ENCODE measurements at regions not wholly inside any gene's neighbourhood (a gene's known extent, or its start where the extent isn't known, plus 50 kb on each side); places are given as distances from the start of the nearest gene placed in this dataset.
"Not testable (repeated sequence)": the region's sequence is repeated elsewhere in the genome, so short reads cannot be mapped to it uniquely, and the experiment has no call there.

DNA sequence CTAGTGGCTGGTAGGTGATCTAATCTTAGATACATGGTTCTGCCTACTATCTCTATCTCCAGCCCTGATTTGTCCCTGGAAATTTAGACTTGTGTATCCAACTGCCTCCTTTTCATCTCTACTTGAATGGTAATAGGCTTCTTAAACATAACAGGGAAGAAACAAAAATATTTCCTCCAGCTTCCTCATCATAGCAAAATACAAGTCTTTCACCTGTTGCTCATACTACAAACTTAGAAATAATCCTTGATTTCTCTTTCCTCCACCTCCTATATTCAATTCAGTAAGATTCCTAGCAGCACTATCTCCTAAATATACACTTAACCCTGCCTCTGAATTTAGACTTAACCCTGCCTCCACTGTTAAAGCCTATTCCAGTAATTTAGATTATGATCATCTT, 373.3 kb upstream of the ACTRT1 start:
- Histone ChIP-seq H3K4me1 (replicated peaks in 1 of 2) (no peaks in the 10 kb centered on the region), H3K27ac (no peak overlapping the region), H3K4me3 (no peak overlapping the region)
- ATAC-seq (replicated peaks in 6 of 8) = no peak
- in situ Hi-C loops (cut with MboI; ENCODE audit: low pct_unique_long_range_greater_than_20kb in 2 of 9, low sequenced_read_pairs in 9 of 9, unreplicated experiment in 9 of 9) = no loop called here

DNA sequence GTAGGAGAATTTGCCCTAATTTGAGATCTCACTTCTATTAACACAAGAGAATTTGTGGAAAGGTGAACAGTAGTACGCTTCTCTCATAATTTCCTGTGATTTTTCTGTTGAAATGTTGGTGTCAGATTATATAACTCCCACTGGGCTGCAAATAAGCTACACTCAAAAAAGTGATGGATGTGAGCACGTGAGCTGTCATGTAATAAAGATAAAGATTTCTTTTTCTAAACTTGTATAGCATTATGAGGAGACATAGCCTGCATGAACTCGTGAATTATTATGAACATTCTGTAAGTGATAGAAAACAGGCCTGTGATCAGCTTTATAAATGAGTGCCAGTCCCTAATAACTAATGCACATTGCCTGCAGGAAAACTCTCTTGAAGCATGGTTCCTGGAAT, 356.6 kb upstream of the ACTRT1 start:
- no peak overlapping the region for H3K27ac ChIP-seq
- in situ Hi-C loops (cut with MboI; ENCODE audit: low pct_unique_long_range_greater_than_20kb in 2 of 9, low sequenced_read_pairs in 9 of 9, unreplicated experiment in 9 of 9) = no loop called here
- 0 to 100% (median 48%) methylated on average over 1 to 3 of the region's 3 CpGs; no CpG with 5 or more reads in 3 of the 10 experiments for WGBS, 10 experiments
- no peak overlapping the region for H3K4me3 ChIP-seq
- ATAC-seq (replicated peaks in 6 of 8) = no peak
- no peaks in the 10 kb centered on the region for H3K4me1 ChIP-seq (replicated peaks in 1 of 2)

DNA sequence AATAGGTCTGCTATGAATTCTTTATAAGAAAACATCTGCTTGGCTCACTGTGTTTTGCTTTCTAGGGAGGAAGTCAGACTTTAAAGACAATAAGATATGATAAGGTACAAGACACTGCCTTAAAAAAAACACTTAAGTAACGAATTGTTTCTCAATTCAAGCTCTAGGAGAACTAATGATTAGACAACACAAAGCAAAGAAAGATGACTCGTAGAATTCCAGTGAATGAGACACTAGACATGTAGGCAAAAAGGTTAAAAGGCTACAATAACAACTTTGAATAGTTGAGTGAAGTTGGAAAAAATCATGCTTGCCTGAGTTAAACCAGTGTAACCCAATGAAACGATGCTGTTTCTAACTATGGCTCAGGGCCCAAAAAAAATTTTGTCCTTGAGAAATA, 344.4 kb upstream of the ACTRT1 start:
- Histone ChIP-seq H3K4me1 (replicated peaks in 1 of 2) (no peaks in the 10 kb centered on the region), H3K27ac (no peak overlapping the region), H3K4me3 (no peak overlapping the region)
- ATAC-seq (replicated peaks in 6 of 8) = no peak
- 0 to 60% (median 34%) methylated on average over 1 to 3 of the region's 3 CpGs; no CpG with 5 or more reads in 2 of the 10 experiments for WGBS, 10 experiments
- in situ Hi-C loops (cut with MboI; ENCODE audit: low pct_unique_long_range_greater_than_20kb in 2 of 9, low sequenced_read_pairs in 9 of 9, unreplicated experiment in 9 of 9) = no loop called here

DNA sequence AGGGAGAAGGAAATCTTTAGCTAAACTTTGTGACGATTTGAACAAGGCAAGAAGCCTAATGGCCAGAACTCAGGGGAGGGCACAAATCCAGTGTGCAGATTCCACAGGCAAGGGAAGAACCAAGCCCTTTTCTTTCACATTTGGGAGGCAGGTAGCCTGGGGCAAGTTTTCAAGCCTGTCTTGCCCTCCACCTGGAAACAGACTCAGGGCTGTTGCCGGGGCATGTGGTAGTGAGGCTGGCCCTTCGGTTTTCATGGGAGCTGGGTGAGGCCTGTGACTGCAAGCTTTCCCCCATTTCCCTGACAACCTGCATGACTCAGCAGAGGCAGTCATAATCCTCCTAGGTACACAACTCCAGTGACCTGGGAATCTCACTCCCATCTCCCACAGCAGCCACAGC, 331.6 kb upstream of the ACTRT1 start:
- H3K4me1 ChIP-seq (replicated peaks in 1 of 2); in situ Hi-C loops (cut with MboI; ENCODE audit: low pct_unique_long_range_greater_than_20kb in 2 of 9, low sequenced_read_pairs in 9 of 9, unreplicated experiment in 9 of 9); ATAC-seq (replicated peaks in 6 of 8); H3K27ac ChIP-seq; H3K4me3 ChIP-seq: not testable (repeated sequence)
- WGBS, 10 experiments = 0 to 41% (median 40%) methylated on average over 1 to 3 of the region's 3 CpGs; no CpG with 5 or more reads in 7 of the 10 experiments

DNA sequence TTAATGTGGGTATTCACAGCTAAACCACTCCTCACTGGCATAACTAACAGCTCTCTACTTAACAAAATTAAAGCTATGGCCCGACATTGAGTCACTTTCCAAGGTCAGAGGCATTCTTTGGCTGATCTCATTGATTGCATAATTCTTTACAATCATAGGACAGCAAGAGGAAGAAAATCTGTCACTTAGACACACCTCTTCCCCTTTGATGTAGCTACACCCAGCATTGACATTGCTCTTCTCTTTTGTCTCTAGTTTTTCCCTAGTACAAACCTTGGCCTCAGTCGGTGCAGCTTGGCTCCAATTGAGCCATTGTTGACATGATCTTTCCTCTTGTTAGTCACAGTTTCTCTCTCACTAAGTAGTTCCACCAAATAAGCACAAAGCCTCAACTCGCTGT, 313.3 kb upstream of the ACTRT1 start:
- in situ Hi-C loops (cut with MboI; ENCODE audit: low pct_unique_long_range_greater_than_20kb in 2 of 9, low sequenced_read_pairs in 9 of 9, unreplicated experiment in 9 of 9) = no loop called here
- H3K4me1 ChIP-seq (replicated peaks in 1 of 2) = no peaks in the 10 kb centered on the region
- 0 to 100% (median 47%) methylated on average over 1 to 2 of the region's 3 CpGs; no CpG with 5 or more reads in 5 of the 10 experiments for WGBS, 10 experiments

DNA sequence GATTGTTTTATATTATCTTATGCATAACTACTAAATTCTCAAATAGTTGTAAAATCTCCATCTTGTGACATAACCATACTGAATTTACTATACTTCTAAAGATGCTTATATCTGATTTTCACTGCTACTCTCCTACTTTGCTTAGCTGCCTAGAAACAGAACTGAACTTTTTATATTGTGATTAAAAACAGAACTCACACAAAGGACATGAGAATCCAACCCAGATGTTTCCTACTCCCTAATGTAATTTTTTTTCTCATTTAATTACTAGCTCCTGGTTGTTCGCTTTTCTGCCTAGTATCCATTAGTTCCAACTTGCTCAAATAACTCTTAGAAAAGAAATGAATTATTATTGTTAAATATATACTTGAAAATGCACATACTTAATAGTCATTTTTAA, 283.5 kb upstream of the ACTRT1 start:
- 0 to 100% (median 76%) methylated on average over 1 of the region's 1 CpG; no CpG with 5 or more reads in 2 of the 10 experiments for whole genome bisulfite sequencing, 10 experiments
- no peaks in the 10 kb centered on the region for H3K4me1 ChIP-seq (replicated peaks in 1 of 2)
- no peak for ATAC-seq (replicated peaks in 6 of 8)
- H3K4me3 ChIP-seq = no peak overlapping the region
- H3K27ac ChIP-seq = no peak overlapping the region
- in situ Hi-C loops (cut with MboI; ENCODE audit: low pct_unique_long_range_greater_than_20kb in 2 of 9, low sequenced_read_pairs in 9 of 9, unreplicated experiment in 9 of 9) = no loop called here

More for the DNA sequence above, 313.3 kb upstream of the ACTRT1 start:
- Histone ChIP-seq H3K27ac (no peak overlapping the region), H3K4me3 (no peak overlapping the region)
- peak in 1 of 8 experiments; percentile 58 for ATAC-seq (replicated peaks in 6 of 8)

DNA sequence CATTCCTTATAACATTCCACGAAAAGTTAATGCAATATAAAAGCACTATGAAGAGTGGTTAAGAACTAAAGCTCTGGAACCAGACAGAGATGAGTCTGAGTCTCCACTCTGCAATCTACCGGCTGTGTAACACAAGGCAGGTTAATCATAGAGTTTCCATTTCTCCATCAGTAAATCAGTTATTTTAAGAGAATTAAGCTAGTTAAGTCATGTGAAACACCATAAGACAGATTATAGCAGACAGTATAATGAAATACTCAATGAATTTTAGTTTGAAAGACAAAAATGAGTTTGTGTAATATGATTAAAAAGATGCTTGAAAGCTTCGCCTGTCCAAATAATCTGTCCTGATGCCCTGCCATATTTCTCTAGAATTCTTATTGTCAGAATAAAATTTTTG, 282.6 kb upstream of the ACTRT1 start:
- Histone ChIP-seq H3K4me1 (replicated peaks in 1 of 2) (no peaks in the 10 kb centered on the region), H3K4me3 (no peak overlapping the region), H3K27ac (no peak overlapping the region)
- in situ Hi-C loops (cut with MboI; ENCODE audit: low pct_unique_long_range_greater_than_20kb in 2 of 9, low sequenced_read_pairs in 9 of 9, unreplicated experiment in 9 of 9) = no loop called here
- 0 to 100% (median 60%) methylated on average over 1 to 3 of the region's 3 CpGs; no CpG with 5 or more reads in 3 of the 10 experiments for WGBS, 10 experiments
- no peak for ATAC-seq (replicated peaks in 6 of 8)

DNA sequence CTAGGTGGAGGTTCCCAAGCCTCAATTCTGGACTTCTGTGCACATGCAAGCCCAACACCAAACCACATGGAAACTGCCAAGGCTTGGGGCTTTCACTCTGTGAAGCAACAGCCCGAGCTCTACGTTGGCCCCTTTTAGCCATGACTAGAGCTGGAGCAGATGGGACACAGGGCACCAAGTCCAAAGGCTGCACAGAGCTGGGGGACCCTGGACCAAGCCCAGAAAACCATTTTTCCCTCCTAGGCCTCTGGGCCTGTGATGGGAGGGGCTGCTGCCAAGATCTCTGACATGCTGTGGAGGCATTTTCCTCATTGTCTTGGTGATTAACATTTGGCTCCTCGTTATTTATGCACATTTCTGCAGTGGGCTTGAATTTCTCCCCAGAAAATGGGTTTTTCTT, 258.7 kb upstream of the ACTRT1 start:
- in situ Hi-C loops (cut with MboI; ENCODE audit: low pct_unique_long_range_greater_than_20kb in 2 of 9, low sequenced_read_pairs in 9 of 9, unreplicated experiment in 9 of 9) = no loop called here
- no peak overlapping the region for H3K27ac ChIP-seq
- WGBS, 10 experiments = 17 to 80% (median 55%) methylated on average over 1 to 2 of the region's 3 CpGs; no CpG with 5 or more reads in 6 of the 10 experiments
- H3K4me1 ChIP-seq (replicated peaks in 1 of 2) = no peaks in the 10 kb centered on the region
- no peak for ATAC-seq (replicated peaks in 6 of 8)
- H3K4me3 ChIP-seq = no peak overlapping the region

DNA sequence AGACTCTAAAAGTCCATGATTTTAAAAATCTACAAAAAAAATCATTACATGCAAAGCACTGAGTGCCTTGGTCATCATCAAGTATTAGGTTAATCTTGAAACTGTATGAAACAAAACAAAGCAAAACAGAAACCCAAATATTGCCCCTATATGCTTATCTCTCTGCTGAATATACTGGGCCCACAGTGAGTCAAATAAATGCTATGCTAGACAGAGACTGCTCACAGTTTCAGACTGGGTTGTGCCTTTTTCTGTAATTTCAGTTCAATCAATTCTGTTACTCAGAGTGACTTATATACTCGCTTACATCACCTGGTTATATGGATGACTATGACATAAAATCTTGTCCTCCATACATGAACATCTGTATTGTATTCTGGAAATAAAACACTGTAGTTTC, 257.1 kb upstream of the ACTRT1 start:
- WGBS, 10 experiments = 0 to 40% (median 29%) methylated on average over 1 of the region's 1 CpG; no CpG with 5 or more reads in 7 of the 10 experiments
- ATAC-seq (replicated peaks in 6 of 8) = no peak
- in situ Hi-C loops (cut with MboI; ENCODE audit: low pct_unique_long_range_greater_than_20kb in 2 of 9, low sequenced_read_pairs in 9 of 9, unreplicated experiment in 9 of 9) = no loop called here
- Histone ChIP-seq H3K4me3 (no peak overlapping the region), H3K27ac (no peak overlapping the region), H3K4me1 (replicated peaks in 1 of 2) (no peaks in the 10 kb centered on the region)

DNA sequence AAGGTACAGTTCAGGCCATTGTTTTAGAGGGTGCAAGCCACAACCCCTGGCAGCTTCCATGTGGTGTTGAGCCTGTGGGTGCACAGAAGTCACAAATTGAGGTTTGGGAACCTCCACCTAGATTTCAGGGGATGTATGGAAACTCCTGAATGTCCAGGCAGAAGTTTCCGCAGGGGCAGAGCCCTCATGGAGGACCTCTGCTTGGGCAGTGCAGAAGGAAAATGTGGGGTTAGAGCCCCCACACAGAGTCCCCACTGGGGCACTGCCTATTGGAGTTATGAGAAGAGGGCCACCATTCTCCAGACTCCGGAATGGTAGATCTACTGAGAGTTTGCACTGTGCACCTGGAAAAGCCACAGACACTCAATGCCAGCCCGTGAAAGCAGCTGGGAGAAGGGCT, 242.0 kb upstream of the ACTRT1 start:
- no CpG with 5 or more reads among the region's 3 CpGs for WGBS, 10 experiments
- in situ Hi-C loops (cut with MboI; ENCODE audit: low pct_unique_long_range_greater_than_20kb in 2 of 9, low sequenced_read_pairs in 9 of 9, unreplicated experiment in 9 of 9) = no loop called here

DNA sequence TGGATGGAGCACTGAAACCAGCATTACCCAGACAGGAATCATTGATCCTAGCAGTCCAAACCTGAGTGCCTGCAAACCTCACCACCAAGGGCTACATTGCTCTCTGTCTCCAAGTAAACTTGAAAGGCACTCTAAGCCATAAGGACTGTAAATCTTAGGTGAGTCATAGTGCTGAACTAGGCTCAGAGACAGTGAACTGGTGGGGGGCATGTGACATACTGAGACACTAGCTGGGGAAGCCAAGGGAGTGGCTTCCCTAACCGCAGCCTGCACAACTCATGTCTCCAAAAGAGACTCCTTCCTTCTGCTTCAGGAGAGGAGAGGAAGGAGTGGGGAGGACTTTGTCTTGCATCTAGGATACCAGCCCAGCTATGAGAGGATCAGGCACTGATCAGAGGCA, 235.5 kb upstream of the ACTRT1 start:
- no CpG with 5 or more reads among the region's 1 CpG for WGBS, 10 experiments
- in situ Hi-C loops (cut with MboI; ENCODE audit: low pct_unique_long_range_greater_than_20kb in 2 of 9, low sequenced_read_pairs in 9 of 9, unreplicated experiment in 9 of 9) = no loop called here
- H3K4me1 ChIP-seq (replicated peaks in 1 of 2) = no peaks in the 10 kb centered on the region
- no peak overlapping the region for H3K27ac ChIP-seq
- ATAC-seq (replicated peaks in 6 of 8) = no peak
- H3K4me3 ChIP-seq = no peak overlapping the region

More for the DNA sequence above, 242.0 kb upstream of the ACTRT1 start:
- no peak for ATAC-seq (replicated peaks in 6 of 8)
- Histone ChIP-seq H3K4me3 (no peak overlapping the region), H3K27ac (no peak overlapping the region), H3K4me1 (replicated peaks in 1 of 2) (no peaks in the 10 kb centered on the region)

DNA sequence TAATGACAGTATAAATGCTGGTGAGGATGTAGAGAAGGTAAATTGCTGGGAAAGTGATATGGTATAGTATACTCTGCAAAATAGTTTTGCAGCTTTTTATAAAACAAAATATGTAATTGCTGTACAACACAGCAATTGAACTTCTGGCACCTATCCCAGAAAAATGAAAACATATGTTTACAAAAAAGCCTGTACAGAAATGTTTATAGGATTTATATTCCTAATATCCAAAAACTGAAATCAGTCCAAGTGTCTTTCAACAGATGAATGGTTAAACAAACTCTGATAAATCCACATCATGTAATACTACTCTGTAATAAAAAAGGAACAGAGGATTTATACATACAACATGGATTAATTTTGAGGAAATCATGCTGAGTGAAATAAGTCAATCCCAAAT, 198.4 kb upstream of the ACTRT1 start:
- no peaks in the 10 kb centered on the region for H3K4me1 ChIP-seq (replicated peaks in 1 of 2)
- no peak for ATAC-seq (replicated peaks in 6 of 8)
- no peak overlapping the region for H3K27ac ChIP-seq
- no peak overlapping the region for H3K4me3 ChIP-seq
- in situ Hi-C loops (cut with MboI; ENCODE audit: low pct_unique_long_range_greater_than_20kb in 2 of 9, low sequenced_read_pairs in 9 of 9, unreplicated experiment in 9 of 9) = no loop called here

DNA sequence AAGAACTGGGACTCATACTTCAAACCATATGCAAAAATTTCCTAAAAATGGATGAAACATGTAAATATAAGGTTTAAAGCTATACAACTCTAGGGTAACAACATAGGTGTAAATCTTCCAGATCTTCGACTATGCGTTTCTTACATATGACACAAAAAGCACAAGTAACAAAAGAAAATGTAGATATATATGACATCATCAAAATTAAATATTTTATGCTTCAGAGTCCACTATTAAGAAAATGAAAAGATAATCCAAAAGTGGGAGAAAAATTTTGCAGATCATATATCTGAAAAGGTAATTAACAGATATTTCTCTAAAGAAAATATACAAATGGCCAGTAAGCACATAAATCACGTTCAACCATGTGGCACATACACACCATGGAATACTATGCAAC, 164.2 kb upstream of the ACTRT1 start:
- WGBS, 10 experiments = 4 to 92% (median 53%) methylated on average over 1 to 3 of the region's 3 CpGs; no CpG with 5 or more reads in 3 of the 10 experiments
- Histone ChIP-seq H3K4me1 (replicated peaks in 1 of 2) (no peaks in the 10 kb centered on the region), H3K4me3 (no peak overlapping the region), H3K27ac (no peak overlapping the region)
- ATAC-seq (replicated peaks in 6 of 8) = no peak
- in situ Hi-C loops (cut with MboI; ENCODE audit: low pct_unique_long_range_greater_than_20kb in 2 of 9, low sequenced_read_pairs in 9 of 9, unreplicated experiment in 9 of 9) = no loop called here

DNA sequence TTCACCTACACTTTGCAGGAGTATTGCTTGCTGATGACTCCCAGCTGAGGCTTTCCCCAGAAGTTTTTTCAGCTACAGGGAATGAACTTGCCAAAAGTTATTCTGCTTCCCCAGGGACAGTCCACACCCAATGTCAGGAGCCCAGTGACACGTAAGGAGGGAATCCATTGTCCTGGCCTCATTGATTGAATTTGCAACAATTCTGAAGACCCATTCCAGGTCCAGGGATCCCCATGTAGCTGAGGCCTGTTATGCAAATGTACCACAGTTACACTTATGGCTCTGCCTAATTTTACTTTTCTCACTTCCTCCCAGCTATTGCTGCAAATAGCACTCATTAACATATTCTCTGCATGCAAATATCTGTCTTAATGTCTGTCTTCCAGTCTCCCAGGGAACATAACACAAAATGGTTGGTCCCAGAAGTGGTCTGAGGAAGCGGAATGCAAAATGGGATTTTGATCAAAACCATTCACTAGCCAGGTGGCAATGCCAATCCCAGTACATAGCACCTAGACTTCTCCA, 113.7 kb upstream of the ACTRT1 start:
- ATAC-seq (replicated peaks in 6 of 8) = peak in 3 of 8 experiments; percentile 20 to 47 (median 40)
- no peak overlapping the region for H3K4me3 ChIP-seq
- no peaks in the 10 kb centered on the region for H3K4me1 ChIP-seq (replicated peaks in 1 of 2)
- WGBS, 10 experiments = 0 to 50% (median 31%) methylated on average over 1 to 2 of the region's 2 CpGs; no CpG with 5 or more reads in 6 of the 10 experiments
- in situ Hi-C loops (cut with MboI; ENCODE audit: low pct_unique_long_range_greater_than_20kb in 2 of 9, low sequenced_read_pairs in 9 of 9, unreplicated experiment in 9 of 9) = no loop called here
- H3K27ac ChIP-seq = no peak overlapping the region

Measured in motor neuron (in vitro differentiated cells).